PFSK-1 (cell line): ENCODE measurements at regions not wholly inside any gene's neighbourhood (a gene's known extent, or its start where the extent isn't known, plus 50 kb on each side); places are given as distances from the start of the nearest gene placed in this dataset.

ENCODE experiments used
- FOXP2 ChIP-seq: optimal IDR thresholded peaks from 2 replicates; pipeline ENCODE3; 2011; ENCODE audit warnings: borderline replicate concordance, control low read depth, inconsistent platforms; ENCODE audit not compliant: insufficient read depth; ENCODE audit errors: extremely low read length, extremely low read depth
- POLR2AphosphoS5 ChIP-seq: IDR thresholded peaks from 2 replicates; pipeline ENCODE4 v1.6.1; 2012; ENCODE audit warnings: low read depth, mild to moderate bottlenecking, control low read depth, low read length, moderate library complexity
- REST ChIP-seq, 2 experiments: IDR thresholded peaks; 2 replicates each; pipeline versions ENCODE4 v1.6.1 to v1.8.0; 2011 to 2012; ENCODE audit warnings: low read depth in 2 of 2, low read length in 2 of 2, control low read depth in 1 of 2, inconsistent platforms in 1 of 2, mild to moderate bottlenecking in 1 of 2, moderate library complexity in 1 of 2; ENCODE audit not compliant: insufficient read depth in 1 of 2
- SIN3A ChIP-seq: IDR thresholded peaks from 2 replicates; pipeline ENCODE4 v1.6.1; 2012; ENCODE audit warnings: mild to moderate bottlenecking, low read length, moderate library complexity, borderline replicate concordance; ENCODE audit not compliant: insufficient read depth
- TAF1 ChIP-seq: IDR thresholded peaks from 2 replicates; pipeline ENCODE4 v1.6.1; 2012; ENCODE audit warnings: low read length, control low read depth, borderline replicate concordance; ENCODE audit not compliant: insufficient read depth

- no peak for TF ChIP-seq TAF1
- TF ChIP-seq REST (IDR thresholded peaks at IDR 0.05; ENCODE audit: insufficient read depth in 1 of 2, low read depth in 2 of 2, low read length in 2 of 2) = no peak
- TF ChIP-seq FOXP2 = no peak
- no peak for TF ChIP-seq POLR2AphosphoS5
- no peak for TF ChIP-seq SIN3A
These were observed 854.3 kb upstream of the ACVR2A start for GRCh38 chr2:146990311-146991054.

- TF ChIP-seq FOXP2 (no peak), POLR2AphosphoS5 (no peak), REST (IDR thresholded peaks at IDR 0.05; ENCODE audit: insufficient read depth in 1 of 2, low read depth in 2 of 2, low read length in 2 of 2) (no peak), SIN3A (no peak), TAF1 (no peak)
These were observed 855.1 kb upstream of the ACVR2A start for GRCh38 chr2:146989741-146990140.

- no peak for TF ChIP-seq POLR2AphosphoS5
- no peak for TF ChIP-seq TAF1
- no peak for TF ChIP-seq SIN3A
- no peak for TF ChIP-seq FOXP2
These were observed 856.8 kb upstream of the ACVR2A start for GRCh38 chr2:146987996-146988395.

- no peak for TF ChIP-seq SIN3A
- TF ChIP-seq FOXP2 = no peak
- no peak for TF ChIP-seq POLR2AphosphoS5
- TF ChIP-seq REST (IDR thresholded peaks at IDR 0.05; ENCODE audit: insufficient read depth in 1 of 2, low read depth in 2 of 2, low read length in 2 of 2) = no peak
- no peak for TF ChIP-seq TAF1
These were observed 858.7 kb upstream of the ACVR2A start for GRCh38 chr2:146986161-146986560.

- TF ChIP-seq TAF1 = no peak
- no peak for TF ChIP-seq FOXP2
- TF ChIP-seq POLR2AphosphoS5 = no peak
- TF ChIP-seq SIN3A = no peak
- no peak for TF ChIP-seq REST (IDR thresholded peaks at IDR 0.05; ENCODE audit: insufficient read depth in 1 of 2, low read depth in 2 of 2, low read length in 2 of 2)
These were observed 859.1 kb upstream of the ACVR2A start for GRCh38 chr2:146985753-146986152.
